Hepatic stellate cell (primary cell): ENCODE measurements at regions not wholly inside any gene's neighbourhood (a gene's known extent, or its start where the extent isn't known, plus 50 kb on each side); places are given as distances from the start of the nearest gene placed in this dataset.

Experiments
- DNase-seq: peaks from one replicate; pipeline ENCODE4 v3.0.0; 2011; ENCODE audit warnings: low spot score

DNA sequence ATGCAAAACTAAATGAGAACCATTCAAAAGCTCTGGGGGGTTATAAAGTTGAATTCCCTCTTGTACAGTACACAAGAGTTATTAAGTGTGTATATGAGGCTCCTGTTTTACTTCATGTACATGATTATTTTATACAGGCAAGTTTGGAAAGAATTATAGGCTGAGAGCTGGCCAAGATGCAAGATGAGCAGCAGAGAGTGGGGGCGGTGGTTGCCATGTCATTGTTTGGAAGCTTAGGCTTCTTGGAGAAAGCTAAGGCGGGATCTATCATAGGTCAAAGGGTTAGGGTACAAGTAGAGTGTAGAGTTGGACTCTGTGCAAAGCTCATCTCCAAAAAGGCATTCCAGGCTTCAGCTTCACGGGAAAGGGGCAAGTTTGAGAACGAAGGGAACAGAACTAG is 297.1 kb upstream of the TBX3 start:
- no peak for DNase-seq

DNA sequence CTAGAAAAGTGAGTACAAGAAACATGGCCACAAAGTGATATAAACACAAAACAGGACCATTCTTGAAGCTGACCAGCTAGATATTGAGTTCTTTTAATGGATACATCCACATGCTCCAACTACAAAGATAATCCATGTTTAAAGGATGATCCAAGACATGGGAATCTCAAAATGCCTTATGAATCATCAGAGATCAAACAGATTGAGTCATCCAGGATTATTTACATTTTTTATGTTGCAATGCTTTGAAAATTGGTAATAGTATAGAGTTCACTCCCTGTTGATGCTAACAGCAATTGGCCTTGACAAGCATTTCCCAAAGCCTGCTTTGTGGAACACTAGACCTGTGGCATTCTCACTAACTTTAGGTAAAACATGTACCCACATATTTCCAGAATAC is 293.0 kb upstream of the TBX3 start:
- no peak for DNase-seq

DNA sequence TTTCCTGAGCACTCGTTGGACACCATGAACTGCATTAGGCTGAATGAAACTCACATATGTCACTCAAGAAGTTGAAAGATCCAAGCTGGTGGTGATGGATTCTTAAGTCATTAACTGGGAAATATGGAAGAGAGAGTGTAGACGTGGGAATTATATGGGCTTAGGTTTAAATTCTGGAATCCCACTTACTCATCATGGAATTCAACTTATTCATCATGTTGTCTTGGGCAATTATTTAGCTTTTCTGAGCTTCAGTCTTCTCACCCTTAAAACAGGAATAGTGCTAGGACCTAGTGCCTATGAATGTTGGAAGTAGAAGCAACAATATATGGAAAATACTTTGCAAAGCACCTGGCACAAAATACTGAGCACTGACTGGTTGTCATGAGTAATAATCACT is 292.4 kb upstream of the TBX3 start:
- DNase-seq = no peak

DNA sequence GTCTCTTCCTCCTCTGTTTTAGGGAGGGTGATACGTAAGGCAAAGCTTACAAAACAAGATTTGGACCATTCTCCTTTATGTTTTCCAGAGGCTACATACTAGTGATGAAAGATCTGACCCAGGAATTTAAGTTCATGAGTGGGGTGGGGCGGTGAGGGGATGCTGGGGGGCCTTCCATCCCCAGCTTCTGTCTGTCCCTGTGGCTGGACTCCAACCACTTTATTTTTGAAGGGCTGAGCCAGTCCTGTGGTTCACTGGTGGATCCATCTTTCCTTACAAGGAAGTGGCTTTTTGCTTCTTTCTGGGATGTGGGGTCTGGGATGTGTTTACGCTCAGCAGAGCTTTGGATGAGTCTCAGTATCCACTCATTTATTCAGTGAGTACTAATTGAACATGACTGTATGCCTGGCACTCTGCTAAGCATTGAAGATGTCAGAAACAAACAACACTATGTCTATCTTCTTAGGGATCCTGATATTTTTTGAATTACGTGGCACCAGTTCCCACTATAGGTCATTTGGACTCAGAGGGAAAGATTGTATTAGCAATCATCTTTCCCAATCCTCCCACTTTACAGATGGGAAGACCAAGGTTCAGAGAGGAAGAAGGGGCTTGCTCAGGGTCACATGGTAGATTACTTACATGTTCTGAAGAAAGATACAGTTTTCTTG is 291.8 kb upstream of the TBX3 start:
- DNase-seq = no peak

DNA sequence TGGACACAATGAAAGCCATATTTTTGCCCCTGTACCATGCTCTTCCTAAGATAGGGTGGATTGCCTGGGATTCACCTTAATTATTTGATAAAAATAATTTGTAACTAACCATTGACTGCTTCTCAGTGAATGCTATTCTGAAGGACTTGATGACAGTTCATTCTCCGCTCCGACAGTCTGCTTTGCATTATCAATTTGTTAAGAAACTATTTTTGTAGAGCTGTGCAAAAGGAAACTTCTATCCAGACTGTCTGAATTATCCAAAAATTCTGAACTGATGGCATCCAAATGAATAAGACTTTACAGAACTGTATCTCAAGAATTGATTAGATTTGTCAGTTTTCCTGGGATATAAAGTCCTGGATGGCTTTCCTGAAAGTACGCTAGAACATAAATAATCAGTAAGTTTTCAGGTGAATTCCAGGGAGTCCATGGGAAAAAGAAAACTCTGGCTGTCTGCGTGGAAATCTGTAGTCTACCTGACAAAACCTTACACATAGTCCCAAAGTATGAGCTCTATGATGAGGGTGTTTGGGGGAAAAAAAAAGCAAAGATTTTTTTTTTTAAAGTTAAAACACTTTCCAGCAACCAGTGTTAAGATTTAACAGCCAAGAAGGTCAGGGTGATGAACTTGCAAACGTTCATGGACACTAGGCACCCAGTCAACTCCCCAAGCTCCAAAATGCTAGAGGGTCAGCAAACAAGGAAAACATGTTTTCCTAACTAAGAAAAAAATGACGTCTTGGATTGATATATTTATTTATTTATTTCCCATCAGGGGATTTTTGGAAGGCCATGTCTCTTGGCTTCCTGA is 291.1 kb upstream of the TBX3 start:
- DNase-seq = no peak

DNA sequence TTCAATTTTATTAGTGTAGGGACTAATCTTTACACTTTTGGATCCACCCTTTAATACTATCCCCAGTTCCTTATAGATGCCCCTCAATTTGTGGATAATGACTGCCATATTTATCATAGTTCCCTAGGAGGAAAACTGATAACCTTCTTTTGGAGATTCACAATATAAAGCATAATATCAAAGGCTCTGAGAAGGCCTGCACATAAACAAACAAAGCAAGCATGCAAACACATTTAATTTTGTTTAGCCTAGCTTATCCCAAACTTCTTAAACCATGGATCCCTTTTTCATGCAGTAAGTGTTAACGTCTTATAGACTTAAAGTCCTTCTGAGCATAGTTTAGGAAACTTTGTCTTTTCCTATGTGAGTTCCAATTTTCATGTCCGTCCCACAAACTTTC is 290.4 kb upstream of the TBX3 start:
- no peak for DNase-seq

DNA sequence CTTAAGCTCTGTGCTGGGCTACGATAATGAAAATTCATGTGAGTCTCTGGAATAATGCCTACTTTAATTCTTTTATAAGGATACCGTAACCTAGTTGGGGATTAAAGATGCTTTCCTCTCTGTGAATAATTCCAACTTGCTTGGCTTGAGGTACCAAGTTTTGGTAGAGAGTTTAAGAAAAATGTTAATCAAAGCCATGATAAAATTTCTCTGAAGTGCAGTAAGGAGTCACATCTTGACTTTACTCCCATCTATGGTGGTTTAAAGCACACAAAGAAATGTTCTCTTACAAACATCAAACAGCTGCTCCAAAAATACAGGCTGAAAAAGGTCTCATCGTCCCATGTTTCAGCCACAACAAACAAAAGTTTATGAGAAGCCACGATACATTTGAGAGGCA is 284.8 kb upstream of the TBX3 start:
- DNase-seq = no peak

DNA sequence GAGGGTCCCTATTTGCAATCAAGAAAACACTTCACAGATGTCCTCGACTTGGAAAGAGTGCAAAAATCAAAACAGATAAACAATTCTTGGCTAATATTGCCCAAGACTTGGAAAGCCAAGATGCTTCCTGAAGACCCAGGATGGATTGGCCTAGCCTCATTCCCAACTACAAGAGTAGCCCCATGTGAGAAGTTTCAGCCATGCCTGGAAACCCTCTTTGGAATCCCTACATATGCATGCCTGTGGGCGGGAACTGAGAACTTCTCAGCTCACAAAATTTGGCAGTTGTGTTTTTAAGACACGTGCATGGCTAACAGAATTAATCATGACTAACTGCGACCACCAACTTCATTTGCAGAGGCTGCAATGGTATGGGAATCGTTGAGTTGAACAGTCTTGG is 283.2 kb upstream of the TBX3 start:
- no peak for DNase-seq

DNA sequence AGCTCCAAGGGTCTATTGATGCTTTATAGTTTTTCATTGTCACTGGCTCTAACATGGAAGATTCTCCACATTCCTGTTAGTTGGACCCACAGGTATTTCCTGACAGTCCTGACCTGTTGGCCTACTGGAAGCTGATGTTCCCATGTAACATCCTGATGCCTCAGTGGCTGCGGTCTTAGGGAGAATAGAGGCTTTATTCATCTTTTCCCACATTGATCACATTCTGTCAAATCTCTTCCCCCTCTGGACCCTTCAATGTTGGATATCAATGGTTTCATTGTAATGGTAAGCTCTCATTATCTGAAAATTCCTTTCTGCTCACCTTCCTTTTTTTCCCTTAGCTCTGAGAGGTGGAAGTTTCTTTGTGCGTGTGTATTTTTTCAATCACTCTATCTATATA is 280.9 kb upstream of the TBX3 start:
- no peak for DNase-seq

DNA sequence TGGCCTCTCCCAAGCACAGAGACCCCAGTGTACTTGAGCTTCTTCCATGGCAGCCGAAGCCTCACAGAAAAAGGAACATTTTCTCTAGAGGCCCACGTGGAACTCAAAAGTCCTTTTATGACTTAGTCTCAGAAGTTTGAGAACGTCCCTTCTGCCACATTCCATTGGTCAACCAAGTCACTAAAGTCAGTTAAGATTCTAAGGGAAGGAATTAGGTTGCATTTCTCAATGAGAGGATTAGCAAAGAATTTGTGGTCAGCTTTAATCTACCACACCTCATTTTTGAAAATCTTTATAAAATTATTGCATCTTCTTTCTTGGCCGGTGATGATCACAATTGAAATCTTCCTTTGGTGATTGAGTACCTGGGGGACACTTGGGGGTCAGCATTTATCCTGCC is 279.9 kb upstream of the TBX3 start:
- no peak for DNase-seq

DNA sequence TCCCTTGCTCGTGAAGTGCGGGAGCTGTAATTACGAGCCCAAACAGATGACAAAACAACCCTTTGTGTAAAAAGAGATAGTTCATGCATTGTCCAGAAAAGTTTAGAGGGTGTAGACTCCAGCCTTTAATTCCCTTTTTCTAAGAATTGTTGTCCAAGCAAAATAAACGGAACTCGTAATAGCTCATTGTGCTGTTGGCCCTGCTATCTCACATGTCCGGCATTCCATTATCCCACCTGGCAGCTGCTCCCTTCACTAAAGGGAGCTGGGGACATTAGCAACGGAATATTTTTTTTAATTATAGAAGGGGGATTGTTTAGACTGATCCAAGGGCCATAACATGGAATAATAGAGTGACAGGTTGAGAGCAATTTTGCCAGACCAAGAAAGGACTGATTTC is 277.5 kb upstream of the TBX3 start:
- DNase-seq = no peak

DNA sequence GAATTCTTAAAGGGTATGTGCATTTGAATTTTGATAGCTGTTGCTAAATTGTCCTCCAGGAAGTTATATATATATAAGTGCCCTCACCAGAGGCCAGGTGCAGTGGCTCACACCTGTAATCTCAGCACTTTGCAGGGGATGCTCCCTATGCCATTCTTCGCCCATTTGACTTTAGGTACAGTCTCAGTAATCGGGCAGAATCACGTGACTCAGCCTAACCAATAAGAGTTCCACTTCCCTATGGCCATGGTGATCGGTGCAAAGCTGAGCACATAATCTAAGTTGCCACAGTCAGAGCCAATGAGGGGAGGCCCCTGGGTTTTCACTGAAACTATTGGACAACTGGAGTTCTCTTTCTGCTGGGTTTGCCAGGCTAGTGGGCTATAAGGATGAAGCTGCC is 274.6 kb upstream of the TBX3 start:
- DNase-seq = no peak

DNA sequence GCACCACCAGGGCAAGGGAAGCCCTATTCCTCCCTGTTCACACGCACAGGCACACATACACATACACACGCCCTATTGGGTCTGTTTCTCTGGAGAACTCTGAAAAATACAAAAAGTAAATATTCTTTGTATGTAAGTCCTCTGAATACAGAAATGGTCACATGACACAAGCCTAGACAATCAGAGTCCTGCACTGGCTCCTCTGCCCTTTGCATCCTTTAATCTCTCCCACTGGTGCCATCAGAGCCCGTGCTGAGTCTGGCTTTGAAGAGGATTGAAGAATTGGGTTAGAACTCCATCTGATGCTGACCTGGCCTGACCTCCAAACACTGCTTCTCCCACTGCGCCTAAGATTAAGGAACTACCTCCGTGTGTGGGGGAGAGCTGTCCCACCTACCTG is 273.2 kb upstream of the TBX3 start:
- DNase-seq = no peak

DNA sequence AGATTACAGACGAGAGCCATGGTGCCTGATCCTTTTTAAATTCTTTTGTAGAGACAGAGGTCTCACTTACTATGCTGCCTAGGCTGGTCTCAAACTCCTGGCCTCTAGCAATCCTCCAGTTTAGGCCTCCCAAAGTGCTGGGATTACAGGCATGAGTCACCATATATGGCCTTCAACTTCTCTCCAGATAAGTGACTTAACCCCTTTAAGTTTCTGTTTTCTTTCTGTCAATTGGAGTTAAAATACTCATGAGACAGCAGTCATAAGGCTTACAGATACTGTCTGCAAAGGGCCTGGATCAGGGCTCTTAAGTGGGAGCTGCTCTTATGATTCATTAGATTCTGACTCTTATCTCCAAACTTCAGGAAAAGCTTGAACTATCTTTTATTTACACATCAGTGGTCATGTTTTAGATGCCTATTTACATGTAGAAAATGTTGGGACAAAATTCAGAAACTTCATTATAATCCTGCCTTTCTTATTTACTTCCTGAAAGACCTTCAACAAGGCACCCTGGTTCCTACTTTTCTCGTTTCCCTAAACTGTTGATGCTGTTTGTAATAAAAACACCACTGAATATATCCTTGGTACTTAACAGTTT is 271.5 kb upstream of the TBX3 start:
- no peak for DNase-seq

DNA sequence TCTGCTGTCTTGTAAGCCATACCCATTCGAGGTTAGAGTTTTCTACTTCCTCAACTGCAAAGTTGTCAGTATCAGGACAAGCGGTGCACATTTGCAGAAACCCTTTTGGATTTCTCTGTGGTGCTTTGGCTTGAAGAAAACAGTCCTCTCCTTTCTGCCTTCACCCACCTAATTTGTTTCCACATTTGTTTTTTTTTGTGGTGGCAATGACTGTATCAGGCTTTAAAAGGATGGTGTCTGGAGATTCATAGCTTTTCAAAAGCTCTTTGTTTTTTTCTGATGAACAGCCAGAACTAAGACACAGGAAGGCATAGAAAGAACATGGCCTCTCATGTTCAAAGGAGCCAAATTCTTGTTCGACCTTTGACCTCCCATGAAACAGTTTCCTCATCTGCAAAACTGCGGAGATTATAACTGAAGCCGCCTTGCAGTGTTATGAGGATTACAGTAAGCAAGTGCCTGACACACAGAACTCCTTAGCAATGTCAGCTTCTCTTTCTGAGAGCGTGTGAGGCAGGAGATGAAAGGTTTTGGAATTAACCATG is 270.6 kb upstream of the TBX3 start:
- DNase-seq = no peak

DNA sequence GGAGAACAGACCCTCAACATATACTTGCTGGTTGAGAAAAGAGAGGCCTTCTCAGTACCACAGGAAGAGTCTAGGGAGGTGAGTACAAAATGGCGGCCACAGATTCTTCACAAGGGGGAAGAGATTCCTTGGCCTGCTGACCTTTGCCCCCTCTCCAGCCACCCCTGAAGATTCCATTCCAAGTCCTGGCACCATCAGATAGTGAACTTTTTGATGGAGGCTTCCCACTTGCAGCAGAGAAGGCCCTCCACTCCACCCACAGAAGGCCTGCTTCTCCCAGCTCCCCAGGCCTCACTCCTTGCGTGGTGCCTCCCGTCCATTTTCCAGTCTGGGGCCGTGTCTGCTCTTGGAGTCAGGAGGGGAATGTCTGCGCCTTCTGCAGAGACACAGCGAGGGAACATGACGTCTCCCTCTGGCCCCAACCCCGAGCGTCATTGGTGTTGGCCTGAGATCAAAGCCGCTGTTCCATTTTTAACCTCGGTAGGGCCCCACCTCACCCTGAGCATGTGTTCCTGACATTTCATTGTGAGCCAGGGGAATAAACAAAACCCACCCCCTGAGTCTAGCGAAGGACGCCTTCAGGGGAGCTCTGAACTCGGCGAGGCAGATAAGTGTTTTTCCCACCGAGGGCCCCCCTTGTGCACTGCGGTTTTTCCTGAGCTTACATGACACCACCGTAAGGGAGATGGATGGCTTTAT is 268.7 kb upstream of the TBX3 start:
- DNase-seq = no peak

DNA sequence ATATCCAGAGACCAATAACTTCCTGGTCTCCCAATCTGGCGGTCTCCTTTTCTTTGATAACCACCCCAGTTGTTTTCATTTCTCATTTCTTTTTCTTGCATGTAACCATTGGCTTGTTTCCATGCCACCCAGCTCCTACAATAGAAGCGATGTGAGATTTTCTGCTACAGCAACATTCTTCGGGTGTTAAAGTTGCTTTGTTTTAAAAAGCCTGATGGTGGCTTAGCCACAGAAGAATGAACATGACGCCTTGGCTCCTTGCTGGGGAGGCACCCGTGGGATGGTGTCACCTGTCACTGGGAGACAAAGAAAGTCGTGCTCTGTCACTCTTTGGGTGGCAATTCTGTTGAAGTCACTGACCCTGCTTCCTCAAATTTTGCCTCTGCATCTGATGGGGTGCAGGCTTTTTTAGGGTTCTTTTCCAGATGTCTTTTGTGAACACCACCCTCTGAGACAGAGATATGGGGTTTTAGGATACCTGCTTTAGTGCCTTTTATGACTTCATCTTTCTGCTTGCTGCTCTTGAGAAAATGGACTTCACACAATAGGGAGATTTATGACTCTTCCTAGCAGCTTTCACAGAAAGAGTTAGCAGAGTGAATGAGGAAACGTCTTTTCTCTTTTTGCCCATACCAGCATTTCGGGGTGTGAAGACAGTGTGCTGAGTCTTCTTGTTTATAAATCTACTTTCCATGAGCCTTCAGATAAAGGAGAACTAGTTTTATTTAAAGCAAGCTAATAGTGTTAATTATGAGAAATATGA is 265.3 kb upstream of the TBX3 start:
- no peak for DNase-seq

DNA sequence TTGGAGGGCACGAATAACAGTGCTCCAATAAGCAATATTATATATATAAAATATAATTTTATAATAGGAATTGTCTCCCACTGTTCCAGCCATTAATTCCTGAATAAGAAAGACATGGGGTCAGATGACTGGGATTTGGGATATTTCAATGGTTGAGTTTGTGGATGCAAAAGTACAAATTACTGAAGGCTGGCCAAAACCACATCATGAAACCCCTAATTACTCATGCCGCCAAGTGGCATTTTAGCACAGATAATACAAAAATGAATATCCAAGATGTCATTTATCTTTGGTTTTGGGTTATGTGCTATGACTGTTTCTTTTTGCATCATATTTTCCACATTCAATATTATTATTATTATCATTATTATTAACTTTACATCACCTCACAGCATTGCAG is 261.4 kb upstream of the TBX3 start:
- no peak for DNase-seq

DNA sequence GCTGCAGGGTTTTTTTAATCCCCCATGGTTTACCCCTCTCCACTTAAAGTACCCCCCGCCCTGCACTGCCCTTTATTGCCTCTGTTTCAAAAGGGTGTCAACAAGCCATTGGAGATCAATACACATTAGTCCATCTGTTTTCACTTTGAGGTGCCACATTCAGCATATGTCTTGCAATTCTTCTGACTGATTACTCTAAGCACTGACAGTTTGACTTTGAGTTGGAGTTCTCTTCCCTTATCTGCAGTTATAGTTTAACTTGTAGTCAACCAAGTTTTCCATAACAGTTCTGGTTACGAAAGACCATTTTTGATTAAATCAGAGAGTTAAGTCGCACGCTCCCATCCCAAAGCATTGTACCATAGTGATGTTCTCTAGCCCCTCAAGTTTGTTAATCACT is 260.8 kb upstream of the TBX3 start:
- DNase-seq = no peak

DNA sequence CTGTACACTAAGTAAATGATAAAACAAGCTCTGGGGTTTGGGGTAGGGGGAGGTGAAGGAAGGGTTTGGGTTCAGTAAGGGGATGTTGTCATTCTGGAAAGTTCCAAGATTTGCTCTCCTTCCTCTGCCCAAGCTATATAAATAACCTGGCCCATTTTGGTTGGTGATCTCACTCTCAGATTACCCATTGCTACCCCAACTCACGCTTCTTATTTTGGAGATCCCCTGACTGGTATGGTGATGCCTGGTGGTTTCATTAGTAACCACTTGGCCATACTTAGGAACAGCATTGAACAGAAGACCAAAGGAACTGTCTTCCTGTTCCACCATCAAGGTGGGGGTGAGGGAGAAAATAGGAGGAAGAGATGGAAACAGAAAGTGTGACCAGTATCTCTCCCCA is 259.6 kb upstream of the TBX3 start:
- DNase-seq = no peak

DNA sequence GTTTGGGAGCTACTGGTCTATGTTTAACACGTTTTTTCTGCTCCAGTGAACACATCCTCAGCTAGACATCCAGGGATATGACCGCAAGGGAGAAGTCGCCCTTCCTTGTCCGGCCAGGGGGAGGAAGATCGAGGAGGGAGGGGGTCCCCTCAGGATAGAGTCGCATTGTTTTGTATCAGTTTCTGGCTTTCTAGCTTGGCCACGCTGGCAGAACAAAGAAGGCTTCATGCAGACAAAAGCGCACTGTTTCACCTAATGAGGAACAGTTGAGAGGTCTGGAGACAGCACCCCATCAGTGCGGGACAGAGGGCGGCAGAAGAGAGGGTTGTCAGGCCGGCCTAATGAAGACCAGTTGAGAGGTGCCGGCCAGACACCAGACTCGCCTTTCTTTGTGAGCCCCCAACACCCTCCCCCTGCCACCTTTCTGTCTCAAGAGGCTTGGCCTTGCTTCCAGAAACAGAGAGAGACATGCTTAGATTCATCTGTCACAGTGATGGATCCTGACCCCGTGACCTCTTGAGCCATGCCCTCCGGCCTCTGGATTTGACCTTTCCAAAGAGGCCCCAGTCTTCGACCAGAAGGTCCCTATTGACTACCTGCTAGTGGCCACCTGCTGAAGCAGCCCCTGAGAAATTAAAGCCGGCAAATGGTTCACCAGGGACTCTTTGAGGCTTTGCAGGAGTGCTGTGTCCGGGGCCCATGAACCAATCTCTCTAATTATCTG is 254.7 kb upstream of the TBX3 start:
- DNase-seq = no peak
